ENCODE measurements at regions not wholly inside any gene's neighbourhood (a gene's known extent, or its start where the extent isn't known, plus 50 kb on each side); places are given as distances from the start of the nearest gene placed in this dataset.

GRCh38 chr5:135776457-135776856 is 58.0 kb upstream of the SLC25A48 start (continued):
- no peak for TF ChIP-seq HDAC6 (IDR thresholded peaks at IDR 0.05; ENCODE audit: low read depth, low read length)
- TF ChIP-seq MAX (IDR thresholded peaks at IDR 0.05): no peak
- no peak for TF ChIP-seq RFX5 (IDR thresholded peaks at IDR 0.05; ENCODE audit: borderline replicate concordance, low read depth, low read length)
- no peak for TF ChIP-seq ASH2L (IDR thresholded peaks at IDR 0.05; ENCODE audit: low read length)
- no peak for TF ChIP-seq NANOG (IDR thresholded peaks at IDR 0.05; ENCODE audit: insufficient read depth, low read depth, low read length, poor library complexity, severe bottlenecking)
- TF ChIP-seq NRF1 (IDR thresholded peaks at IDR 0.05; ENCODE audit: low read depth, low read length): no peak
- TF ChIP-seq CTCF (IDR thresholded peaks at IDR 0.05; ENCODE audit: control extremely low read depth in 1 of 3, insufficient read depth in 1 of 3, low read depth in 1 of 3, low read length in 3 of 3): no peak
- TF ChIP-seq CREB1 (IDR thresholded peaks at IDR 0.05): no peak
- no peak for TF ChIP-seq E2F6 (IDR thresholded peaks at IDR 0.05)
- TF ChIP-seq SAP30 (IDR thresholded peaks at IDR 0.05; ENCODE audit: insufficient read depth, insufficient replicate concordance, low read length): no peak
- TF ChIP-seq CBX8 (IDR thresholded peaks at IDR 0.05; ENCODE audit: borderline replicate concordance, low read depth, low read length): no peak
- no peak for TF ChIP-seq TCF12 (IDR thresholded peaks at IDR 0.05; ENCODE audit: low read depth, low read length)
- TF ChIP-seq YY1 (IDR thresholded peaks at IDR 0.05; ENCODE audit: low read depth, low read length): no peak

All from H1 (cell line).